ENCODE measurements at regions not wholly inside any gene's neighbourhood (a gene's known extent, or its start where the extent isn't known, plus 50 kb on each side); places are given as distances from the start of the nearest gene placed in this dataset.

DNA sequence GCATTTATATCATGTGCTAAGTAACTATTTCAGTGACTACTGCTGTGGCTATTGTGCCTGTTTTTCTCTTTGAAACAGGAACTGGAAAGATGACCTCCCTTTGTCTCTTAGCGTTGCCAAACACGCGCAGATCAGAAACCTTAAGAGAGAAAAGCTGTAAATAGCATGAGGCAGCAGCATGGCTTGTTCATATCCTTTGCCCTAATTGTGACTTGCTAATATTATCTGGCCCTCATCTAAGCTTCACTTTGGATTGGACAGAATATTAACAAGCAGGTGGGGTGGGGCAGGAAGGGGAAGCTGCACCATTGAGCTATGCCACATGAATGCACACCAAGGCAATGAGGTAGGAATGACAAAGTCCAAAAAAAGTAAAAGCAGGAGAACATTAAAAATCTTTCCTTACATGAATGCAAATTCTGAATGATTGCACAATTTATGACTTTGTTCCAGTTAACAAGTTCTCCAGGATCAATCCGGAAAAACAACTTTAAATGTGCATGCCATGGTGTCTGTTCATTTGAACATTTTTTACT, 128.4 kb downstream of the IRS1 start:
- no peak for TF ChIP-seq EZH2 (IDR thresholded peaks at IDR 0.05; ENCODE audit: borderline replicate concordance, low read depth, low read length, poor library complexity, severe bottlenecking)
- TF ChIP-seq, protein P1, sequence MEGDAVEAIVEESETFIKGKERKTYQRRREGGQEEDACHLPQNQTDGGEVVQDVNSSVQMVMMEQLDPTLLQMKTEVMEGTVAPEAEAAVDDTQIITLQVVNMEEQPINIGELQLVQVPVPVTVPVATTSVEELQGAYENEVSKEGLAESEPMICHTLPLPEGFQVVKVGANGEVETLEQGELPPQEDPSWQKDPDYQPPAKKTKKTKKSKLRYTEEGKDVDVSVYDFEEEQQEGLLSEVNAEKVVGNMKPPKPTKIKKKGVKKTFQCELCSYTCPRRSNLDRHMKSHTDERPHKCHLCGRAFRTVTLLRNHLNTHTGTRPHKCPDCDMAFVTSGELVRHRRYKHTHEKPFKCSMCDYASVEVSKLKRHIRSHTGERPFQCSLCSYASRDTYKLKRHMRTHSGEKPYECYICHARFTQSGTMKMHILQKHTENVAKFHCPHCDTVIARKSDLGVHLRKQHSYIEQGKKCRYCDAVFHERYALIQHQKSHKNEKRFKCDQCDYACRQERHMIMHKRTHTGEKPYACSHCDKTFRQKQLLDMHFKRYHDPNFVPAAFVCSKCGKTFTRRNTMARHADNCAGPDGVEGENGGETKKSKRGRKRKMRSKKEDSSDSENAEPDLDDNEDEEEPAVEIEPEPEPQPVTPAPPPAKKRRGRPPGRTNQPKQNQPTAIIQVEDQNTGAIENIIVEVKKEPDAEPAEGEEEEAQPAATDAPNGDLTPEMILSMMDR (conservative IDR thresholded peaks at IDR 0.05; ENCODE audit: low read depth, low read length): no peak

Data from A673 (cell line).